GM21423 (cell line): ENCODE measurements at regions not wholly inside any gene's neighbourhood (a gene's known extent, or its start where the extent isn't known, plus 50 kb on each side); places are given as distances from the start of the nearest gene placed in this dataset.
"Not testable (repeated sequence)": the region's sequence is repeated elsewhere in the genome, so short reads cannot be mapped to it uniquely, and the experiment has no call there.

Source experiments
- ATAC-seq: cut with Tn5 transposase; IDR thresholded peaks from one replicate; pipeline ENCODE4 v1.9.1; 2021; ENCODE audit warnings: mild to moderate bottlenecking, moderate library complexity; ENCODE audit not compliant: unreplicated experiment

DNA sequence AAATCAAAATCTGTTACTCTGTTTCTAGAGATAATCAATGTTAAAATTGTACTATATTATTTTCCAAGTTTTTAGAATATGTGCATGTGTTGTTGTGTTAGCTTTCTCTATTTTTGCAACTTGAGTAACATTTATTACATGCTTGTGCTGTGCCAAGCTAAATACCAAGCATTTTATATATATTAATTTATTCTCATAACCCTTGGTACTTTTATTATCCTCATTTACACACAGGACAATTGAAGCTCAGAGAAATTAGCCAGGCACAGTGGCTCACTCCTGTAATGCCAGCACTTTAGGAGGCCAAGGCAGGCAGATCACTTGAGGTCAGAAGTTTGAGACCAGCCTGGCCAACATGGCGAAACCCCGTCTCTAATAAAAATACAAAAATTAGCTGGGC, 254.0 kb upstream of the DMRT1 start:
- no peak for ATAC-seq

GRCh38 chr9:588981-589380, 252.5 kb upstream of the DMRT1 start:
- ATAC-seq: no peak

DNA sequence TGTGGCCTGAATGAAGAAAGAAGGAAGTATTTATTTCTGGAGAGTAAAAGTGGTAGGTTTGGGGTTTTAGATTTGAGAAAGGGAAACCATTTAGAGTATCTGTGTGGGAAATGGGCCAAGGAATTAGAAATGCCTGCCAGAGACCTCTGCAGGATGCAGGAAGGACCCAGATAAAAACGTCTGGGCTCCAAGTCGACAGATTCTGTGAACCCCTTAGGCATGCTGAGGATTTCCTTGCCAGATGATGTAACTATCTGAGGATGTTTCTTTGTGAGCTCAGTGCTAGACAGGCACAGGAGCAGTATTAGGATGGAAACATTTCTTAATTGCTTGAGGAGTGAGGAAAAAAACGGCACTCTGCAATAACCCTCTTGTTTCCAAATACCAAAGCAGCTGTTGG, 251.8 kb upstream of the DMRT1 start:
- no peak for ATAC-seq

GRCh38 chr9:591292-591691, 250.2 kb upstream of the DMRT1 start:
- no peak for ATAC-seq

GRCh38 chr9:592225-592624, 249.3 kb upstream of the DMRT1 start:
- ATAC-seq: no peak

GRCh38 chr9:592733-593132, 248.8 kb upstream of the DMRT1 start:
- no peak for ATAC-seq

DNA sequence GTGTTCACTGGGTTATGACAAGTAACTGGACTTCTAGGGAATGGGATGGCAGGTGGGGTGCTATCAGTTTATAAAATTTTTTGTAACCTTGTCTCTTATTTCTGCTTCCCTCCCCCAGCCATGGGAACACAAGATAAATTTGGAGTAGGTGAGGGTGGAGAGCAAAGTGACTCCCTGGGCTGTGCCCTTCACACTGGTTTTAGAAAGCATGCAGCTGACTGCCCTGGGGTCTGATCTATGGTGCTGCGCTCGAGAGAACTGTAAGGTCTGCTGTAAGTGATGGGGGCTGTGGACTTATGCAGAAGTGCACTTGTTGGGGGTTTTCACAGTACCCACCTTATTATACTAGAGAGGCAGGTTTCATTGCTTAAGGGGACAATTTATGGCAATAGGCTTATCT, 247.7 kb upstream of the DMRT1 start:
- no peak for ATAC-seq

- ATAC-seq: no peak
These were observed 244.8 kb upstream of the DMRT1 start for GRCh38 chr9:596703-597102.

DNA sequence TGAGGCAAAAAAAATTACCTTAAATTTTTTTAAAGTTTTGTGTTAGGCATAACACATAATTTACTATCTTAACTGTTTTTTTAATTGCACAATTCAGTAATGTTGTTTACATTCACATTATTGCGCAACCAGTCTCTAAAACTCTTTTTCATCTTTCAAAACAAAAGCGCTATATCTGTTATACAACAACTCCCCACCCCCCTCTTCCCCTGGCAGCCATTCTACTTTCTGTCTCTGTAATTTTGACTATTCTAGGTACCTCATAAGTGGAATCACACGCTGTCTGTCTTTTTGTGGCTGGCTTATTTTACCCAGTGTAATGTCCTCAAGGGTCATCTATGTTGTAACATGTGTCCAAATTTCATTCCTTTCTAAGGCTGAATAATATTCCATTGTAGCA, 241.5 kb upstream of the DMRT1 start:
- ATAC-seq: no peak

DNA sequence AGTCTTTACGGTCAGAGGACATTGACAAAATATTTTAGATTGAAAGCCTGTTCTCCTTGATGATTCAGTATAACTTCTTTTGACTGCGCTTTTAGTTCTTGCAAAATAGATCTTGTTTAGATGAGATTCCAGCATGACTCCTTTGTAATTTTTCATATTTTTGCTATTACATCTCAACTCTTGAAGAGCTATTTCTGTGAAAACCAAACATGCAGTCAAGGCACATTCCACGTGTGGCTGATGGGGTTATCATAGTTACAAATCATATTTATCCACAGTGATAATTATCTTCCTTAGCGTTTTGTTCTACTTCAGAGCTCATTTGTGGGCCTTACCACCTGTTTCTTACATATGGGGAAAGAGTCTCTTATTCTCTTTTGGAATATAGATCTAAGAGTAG, 238.8 kb upstream of the DMRT1 start:
- no peak for ATAC-seq

DNA sequence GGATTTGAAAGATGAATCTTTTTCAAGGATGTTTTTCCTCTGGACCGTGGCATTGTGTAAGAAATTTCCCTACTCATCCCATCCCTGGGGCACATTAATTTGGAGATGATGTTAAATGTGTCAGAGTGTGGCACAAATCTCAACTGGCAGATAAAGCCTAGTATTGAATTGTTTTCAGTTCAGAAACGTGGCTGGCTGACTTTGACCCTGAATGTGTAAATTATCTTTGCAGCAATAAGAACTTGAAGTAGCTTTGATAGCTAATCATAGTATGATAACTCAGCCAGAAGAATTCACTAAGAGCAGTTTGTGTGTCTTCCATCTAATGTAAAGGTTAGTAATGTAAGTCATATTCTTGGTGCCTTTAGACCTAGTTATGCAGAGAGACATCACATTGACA, 238.4 kb upstream of the DMRT1 start:
- ATAC-seq: no peak

DNA sequence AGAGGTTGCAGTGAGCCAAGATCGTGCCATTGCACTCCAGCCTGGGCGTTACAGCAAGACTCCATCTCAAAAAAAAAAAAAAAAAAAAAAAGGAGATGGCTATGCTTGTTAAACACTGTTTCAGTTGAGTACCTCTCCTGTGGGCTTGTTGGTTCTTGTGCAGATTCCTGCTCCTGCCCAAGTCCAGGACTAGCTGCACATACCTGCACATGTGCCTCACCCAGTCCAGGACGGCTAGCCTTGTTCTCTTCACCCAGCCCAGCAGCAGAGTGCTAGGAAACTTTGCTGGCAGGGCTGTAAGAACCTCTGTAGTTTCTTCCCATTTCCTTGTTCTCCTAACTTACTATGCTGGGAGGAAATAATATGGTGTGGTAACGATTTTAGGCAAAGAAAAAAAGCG, 234.1 kb upstream of the DMRT1 start:
- no peak for ATAC-seq

- ATAC-seq: peak; percentile 79
These were observed 227.6 kb upstream of the DMRT1 start for GRCh38 chr9:613771-614347.

DNA sequence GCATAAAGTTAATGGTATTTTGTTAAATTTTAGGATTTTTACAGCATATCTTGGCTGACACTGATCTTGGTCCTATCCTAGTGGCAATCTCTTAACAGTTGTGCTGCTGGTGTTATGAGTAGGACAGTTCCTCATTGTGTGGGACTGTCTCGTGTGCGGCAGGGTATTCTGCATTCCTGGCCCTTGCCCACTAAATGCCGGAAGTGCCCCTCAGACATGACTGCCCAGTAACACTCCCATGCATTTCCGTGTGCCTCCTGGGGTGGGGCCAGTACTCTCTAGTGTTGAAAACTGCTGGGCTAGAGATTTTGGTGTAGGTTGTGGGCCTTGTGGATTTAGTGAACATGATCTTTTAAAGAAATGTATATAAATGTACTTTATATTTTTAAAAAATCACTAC, 227.1 kb upstream of the DMRT1 start:
- no peak for ATAC-seq

DNA sequence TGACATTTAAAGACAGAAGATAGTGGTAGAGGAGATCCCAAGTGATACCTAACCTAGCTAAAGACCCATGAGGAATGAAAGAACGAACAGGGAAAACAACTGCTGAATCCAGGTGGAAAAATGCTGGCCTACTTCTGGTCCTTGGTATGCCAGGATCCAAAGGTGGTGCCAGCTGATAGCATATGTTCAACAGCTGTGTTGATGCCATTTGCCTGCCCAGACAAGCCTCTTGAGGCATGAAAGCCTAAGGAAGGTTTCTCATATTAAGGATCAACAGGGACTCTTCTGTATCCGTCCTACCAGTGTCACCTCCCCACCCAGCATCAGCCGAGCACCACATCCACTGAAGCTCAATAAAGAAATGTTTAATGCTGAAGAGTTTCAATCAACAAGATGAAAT, 225.7 kb upstream of the DMRT1 start:
- no peak for ATAC-seq

DNA sequence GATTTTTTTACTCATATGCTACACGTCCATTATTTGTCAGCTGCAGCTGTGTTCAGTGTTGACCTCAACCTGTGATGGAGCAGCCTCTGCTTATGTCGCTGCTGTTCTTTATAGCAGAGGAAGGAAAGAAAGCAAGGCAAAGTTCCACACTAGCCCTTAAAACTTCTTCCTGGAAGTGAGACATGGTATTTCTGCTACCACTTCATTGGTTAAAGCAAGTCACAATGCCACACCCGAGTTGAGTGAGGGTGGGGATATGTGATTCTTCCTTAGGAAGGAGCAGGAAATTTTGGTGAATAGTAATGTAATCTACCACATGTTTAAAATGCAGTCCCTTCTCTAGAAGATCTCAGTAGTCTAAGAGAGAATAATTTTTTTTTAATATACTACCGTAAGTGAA, 224.8 kb upstream of the DMRT1 start:
- no peak for ATAC-seq

GRCh38 chr9:617445-618085, 223.9 kb upstream of the DMRT1 start:
- no peak for ATAC-seq

GRCh38 chr9:618478-618877, 223.0 kb upstream of the DMRT1 start:
- no peak for ATAC-seq

- ATAC-seq: no peak
These were observed 220.2 kb upstream of the DMRT1 start for GRCh38 chr9:621201-621855.

DNA sequence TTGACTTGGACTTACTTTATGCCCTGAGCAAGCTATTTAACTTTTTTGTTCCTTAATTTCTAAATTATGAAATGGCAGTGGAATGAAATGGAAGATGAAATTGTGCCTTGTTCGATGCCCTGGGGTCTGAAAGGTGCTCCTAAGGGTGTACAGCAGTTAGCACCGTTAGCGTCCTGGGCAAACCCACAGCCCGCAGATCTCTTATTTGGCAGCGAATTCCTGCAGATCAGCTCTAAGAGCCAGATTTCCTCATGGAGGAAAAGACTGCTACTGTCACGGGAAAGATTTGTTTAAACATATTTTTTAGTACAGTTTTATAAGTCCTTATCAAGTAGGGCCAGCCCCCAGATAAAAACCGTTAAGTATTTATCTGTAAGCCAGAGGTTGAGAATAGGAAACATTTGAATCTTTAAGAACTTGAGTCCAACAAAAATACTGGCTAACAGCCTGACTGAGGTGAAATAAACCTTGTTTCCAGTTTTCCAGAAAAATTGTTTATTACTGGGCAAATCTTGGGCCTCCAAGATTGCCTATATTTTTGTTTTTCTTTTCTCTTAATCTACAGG, 216.5 kb upstream of the DMRT1 start:
- no peak for ATAC-seq

DNA sequence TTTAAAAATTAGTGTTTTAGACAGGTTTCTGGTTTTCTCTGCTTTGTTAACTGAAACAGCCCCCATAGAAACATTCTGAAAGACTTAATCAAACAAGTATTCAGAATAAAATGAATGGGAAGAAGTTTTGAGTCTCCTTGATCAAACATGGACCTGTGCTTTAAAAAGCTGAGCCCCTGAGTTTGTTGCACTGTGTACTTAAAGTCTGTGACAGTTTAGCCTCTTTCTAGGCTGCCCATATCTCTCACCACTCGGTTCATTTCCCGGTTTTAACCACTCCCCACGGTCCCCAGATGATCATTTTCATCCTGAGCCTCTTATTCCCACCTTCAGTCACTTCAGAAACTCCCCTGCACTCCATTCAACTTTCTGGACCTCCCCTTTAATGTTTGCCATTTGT, 215.9 kb upstream of the DMRT1 start:
- ATAC-seq: no peak

DNA sequence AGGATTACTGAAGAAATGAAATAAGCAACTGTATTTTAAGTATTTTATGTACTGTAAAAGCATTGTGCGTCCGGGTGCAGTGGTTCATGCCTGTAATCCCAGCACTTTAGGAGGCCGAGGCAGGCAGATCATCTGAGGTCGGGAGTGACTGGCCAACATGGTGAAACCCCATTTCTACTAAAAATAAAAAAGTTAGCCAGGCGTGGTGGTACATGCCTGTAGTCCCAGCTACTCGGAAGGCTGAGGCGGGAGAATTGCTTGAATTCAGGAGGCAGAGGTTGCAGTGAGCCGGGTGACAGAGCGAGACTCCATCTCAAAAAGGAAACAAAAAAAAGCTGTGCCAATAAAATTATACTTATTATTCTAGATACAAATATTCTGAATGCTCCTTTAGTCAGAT, 215.4 kb upstream of the DMRT1 start:
- ATAC-seq: not testable (repeated sequence)
